ENCODE measurements at regions not wholly inside any gene's neighbourhood (a gene's known extent, or its start where the extent isn't known, plus 50 kb on each side); places are given as distances from the start of the nearest gene placed in this dataset.

GRCh38 chr2:235419996-235420395 is 73.8 kb upstream of the AGAP1 start:
- WGBS, 3 donors: 83 to 87% (median 85%) methylated on average over 8 of the region's 8 CpGs
- H3K4me3 ChIP-seq: no peak overlapping the region
- no peaks in the 10 kb centered on the region for H3K36me3 ChIP-seq (ENCODE audit: insufficient read depth in 1 of 2, low read depth in 1 of 2)
- DNase-seq (no peak), ATAC-seq (no peak)
- H3K27ac ChIP-seq: no peak overlapping the region
- intact Hi-C loops (cut with DNase I): no loop called here
- TF ChIP-seq CTCF (IDR thresholded peaks at IDR 0.05): no peak
- no peaks in the 10 kb centered on the region for H3K4me1 ChIP-seq
- H3K27me3 ChIP-seq (ENCODE audit: insufficient read depth in 3 of 3, low read length in 2 of 3): no peaks in the 10 kb centered on the region
- H3K9me3 ChIP-seq: peaks cover 3% of the 10 kb centered on the region

GRCh38 chr2:235421618-235422017 is 72.2 kb upstream of the AGAP1 start:
- Histone ChIP-seq H3K4me1 (no peaks in the 10 kb centered on the region), H3K27ac (no peak overlapping the region), H3K4me3 (no peak overlapping the region), H3K36me3 (ENCODE audit: insufficient read depth in 1 of 2, low read depth in 1 of 2) (no peaks in the 10 kb centered on the region), H3K9me3 (peaks cover 3% of the 10 kb centered on the region), H3K27me3 (ENCODE audit: insufficient read depth in 3 of 3, low read length in 2 of 3) (no peaks in the 10 kb centered on the region)
- no peak for DNase-seq
- TF ChIP-seq CTCF (IDR thresholded peaks at IDR 0.05): no peak
- intact Hi-C loops (cut with DNase I): no loop called here
- ATAC-seq: peak in 3 of 4 donors; percentile 65 to 84 (median 74)
- WGBS, 3 donors: 26 to 42% (median 27%) methylated on average over 2 of the region's 2 CpGs

- intact Hi-C loops (cut with DNase I): loop anchor here (5.0 to 10.0 kb wide), 2 partner anchors 162 to 314 kb away; no protein-coding TSS in a partner anchor
- no peak for ATAC-seq
- 91 to 97% (median 94%) methylated on average over 6 of the region's 6 CpGs for WGBS, 3 donors
Observed at GRCh38 chr2:235430366-235431083, 63.3 kb upstream of the AGAP1 start.

GRCh38 chr2:235432741-235433520 is 60.9 kb upstream of the AGAP1 start:
- Histone ChIP-seq H3K4me1 (peaks cover 17% of the 10 kb centered on the region), H3K9me3 (no peaks in the 10 kb centered on the region), H3K4me3 (peak overlapping the region; percentile 43), H3K36me3 (ENCODE audit: insufficient read depth in 1 of 2, low read depth in 1 of 2) (no peaks in the 10 kb centered on the region), H3K27ac (peak overlapping the region; percentile 63), H3K27me3 (ENCODE audit: insufficient read depth in 3 of 3, low read length in 2 of 3) (peaks cover 0 to 3% (median 0%) of the 10 kb centered on the region in 3 donors)
- 10 to 16% (median 15%) methylated on average over 17 of the region's 17 CpGs for WGBS, 3 donors
- ATAC-seq: peak; percentile 69 to 77 (median 72)
- no peak for DNase-seq
- no peak for TF ChIP-seq CTCF (IDR thresholded peaks at IDR 0.05)
- intact Hi-C loops (cut with DNase I): loop anchor here (2.0 to 10.0 kb wide), 3 partner anchors 36 to 312 kb away; no protein-coding TSS in a partner anchor

More at GRCh38 chr2:235430366-235431083, 63.3 kb upstream of the AGAP1 start:
- H3K4me3 ChIP-seq: no peak overlapping the region
- peaks cover 17% of the 10 kb centered on the region for H3K4me1 ChIP-seq
- no peaks in the 10 kb centered on the region for H3K36me3 ChIP-seq (ENCODE audit: insufficient read depth in 1 of 2, low read depth in 1 of 2)
- no peak for TF ChIP-seq CTCF (IDR thresholded peaks at IDR 0.05)
- no peaks in the 10 kb centered on the region for H3K9me3 ChIP-seq
- peaks cover 0 to 3% (median 0%) of the 10 kb centered on the region in 3 donors for H3K27me3 ChIP-seq (ENCODE audit: insufficient read depth in 3 of 3, low read length in 2 of 3)
- H3K27ac ChIP-seq: no peak overlapping the region
- no peak for DNase-seq
